ENCODE measurements at regions not wholly inside any gene's neighbourhood (a gene's known extent, or its start where the extent isn't known, plus 50 kb on each side); places are given as distances from the start of the nearest gene placed in this dataset.
"Not testable (repeated sequence)": the region's sequence is repeated elsewhere in the genome, so short reads cannot be mapped to it uniquely, and the experiment has no call there.

GRCh38 chr14:83975841-83976770, 1553.8 kb upstream of the FLRT2 start:
- Histone ChIP-seq H3K4me3 (ENCODE audit: low read depth, low read length) (no peak overlapping the region), H3K36me3 (ENCODE audit: control insufficient read depth, insufficient read depth, low read length) (no peaks in the 10 kb centered on the region), H3K27me3 (ENCODE audit: control insufficient read depth, insufficient read depth, low read length) (no peaks in the 10 kb centered on the region)
- DNase-seq (ENCODE audit: low read depth) = no peak
- TF ChIP-seq, protein P1, sequence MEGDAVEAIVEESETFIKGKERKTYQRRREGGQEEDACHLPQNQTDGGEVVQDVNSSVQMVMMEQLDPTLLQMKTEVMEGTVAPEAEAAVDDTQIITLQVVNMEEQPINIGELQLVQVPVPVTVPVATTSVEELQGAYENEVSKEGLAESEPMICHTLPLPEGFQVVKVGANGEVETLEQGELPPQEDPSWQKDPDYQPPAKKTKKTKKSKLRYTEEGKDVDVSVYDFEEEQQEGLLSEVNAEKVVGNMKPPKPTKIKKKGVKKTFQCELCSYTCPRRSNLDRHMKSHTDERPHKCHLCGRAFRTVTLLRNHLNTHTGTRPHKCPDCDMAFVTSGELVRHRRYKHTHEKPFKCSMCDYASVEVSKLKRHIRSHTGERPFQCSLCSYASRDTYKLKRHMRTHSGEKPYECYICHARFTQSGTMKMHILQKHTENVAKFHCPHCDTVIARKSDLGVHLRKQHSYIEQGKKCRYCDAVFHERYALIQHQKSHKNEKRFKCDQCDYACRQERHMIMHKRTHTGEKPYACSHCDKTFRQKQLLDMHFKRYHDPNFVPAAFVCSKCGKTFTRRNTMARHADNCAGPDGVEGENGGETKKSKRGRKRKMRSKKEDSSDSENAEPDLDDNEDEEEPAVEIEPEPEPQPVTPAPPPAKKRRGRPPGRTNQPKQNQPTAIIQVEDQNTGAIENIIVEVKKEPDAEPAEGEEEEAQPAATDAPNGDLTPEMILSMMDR (IDR thresholded peaks at IDR 0.05; ENCODE audit: insufficient read depth, low read length, poor library complexity, severe bottlenecking) = no peak

DNA sequence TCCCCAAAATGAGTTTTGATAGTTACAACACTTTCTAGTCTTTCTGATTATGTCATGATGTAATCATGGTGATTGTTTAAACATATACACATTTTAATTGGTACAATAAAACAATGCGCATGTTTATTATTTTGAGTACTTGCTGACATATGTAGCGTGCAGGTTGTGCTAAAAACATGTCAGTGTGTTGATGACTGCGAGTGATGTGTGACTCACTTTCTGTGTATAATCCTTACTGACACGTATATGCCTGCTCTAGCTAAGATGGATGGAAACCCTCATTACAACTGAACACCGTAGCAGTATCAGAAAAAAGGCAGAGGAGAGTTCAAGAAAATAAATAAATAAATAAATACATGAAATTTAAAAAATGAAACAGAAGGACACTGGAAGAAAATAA, 1552.4 kb upstream of the FLRT2 start:
- Histone ChIP-seq H3K36me3 (ENCODE audit: control insufficient read depth, insufficient read depth, low read length) (no peaks in the 10 kb centered on the region), H3K4me3 (ENCODE audit: low read depth, low read length) (no peak overlapping the region), H3K27me3 (ENCODE audit: control insufficient read depth, insufficient read depth, low read length) (no peaks in the 10 kb centered on the region)
- TF ChIP-seq, protein P1 (IDR thresholded peaks at IDR 0.05; ENCODE audit: insufficient read depth, low read length, poor library complexity, severe bottlenecking) = no peak
- no peak for DNase-seq (ENCODE audit: low read depth)

DNA sequence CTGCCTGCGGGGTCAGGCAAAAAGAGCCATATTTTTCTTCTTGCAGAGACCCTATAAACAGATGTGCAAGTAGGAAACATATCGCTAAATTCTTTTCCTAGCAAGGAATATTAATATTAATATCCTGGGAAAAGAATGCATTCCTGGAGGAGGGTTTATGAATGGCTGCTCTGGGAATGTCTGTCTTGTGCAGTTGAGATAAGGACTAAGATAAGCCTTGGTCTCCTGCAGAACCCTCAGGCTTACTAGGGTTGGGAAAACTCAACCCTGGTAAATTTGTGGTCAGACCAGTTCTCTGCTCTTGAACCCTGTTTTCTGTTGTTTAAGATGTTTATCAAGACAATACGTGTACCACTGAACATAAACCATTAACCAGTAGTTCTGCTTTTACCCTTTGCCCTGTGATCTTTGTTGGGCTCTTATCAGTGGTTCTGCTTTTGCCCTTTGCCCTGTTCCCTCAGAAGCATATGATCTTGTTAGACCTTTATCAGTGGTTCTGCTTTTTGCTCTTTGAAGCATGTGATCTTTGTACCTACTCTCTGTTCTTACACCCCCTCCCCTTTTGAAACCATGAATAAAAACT, 1548.2 kb upstream of the FLRT2 start:
- not testable (repeated sequence) for H3K36me3 ChIP-seq (ENCODE audit: control insufficient read depth, insufficient read depth, low read length); H3K4me3 ChIP-seq (ENCODE audit: low read depth, low read length); DNase-seq (ENCODE audit: low read depth); H3K27me3 ChIP-seq (ENCODE audit: control insufficient read depth, insufficient read depth, low read length)

GRCh38 chr14:83988275-83988674, 1541.7 kb upstream of the FLRT2 start:
- TF ChIP-seq, protein P1 (IDR thresholded peaks at IDR 0.05; ENCODE audit: insufficient read depth, low read length, poor library complexity, severe bottlenecking) = no peak
- Histone ChIP-seq H3K36me3 (ENCODE audit: control insufficient read depth, insufficient read depth, low read length) (no peaks in the 10 kb centered on the region), H3K4me3 (ENCODE audit: low read depth, low read length) (no peak overlapping the region), H3K27me3 (ENCODE audit: control insufficient read depth, insufficient read depth, low read length) (no peaks in the 10 kb centered on the region)
- DNase-seq (ENCODE audit: low read depth) = no peak

GRCh38 chr14:83991666-83992065, 1538.3 kb upstream of the FLRT2 start:
- Histone ChIP-seq H3K36me3 (ENCODE audit: control insufficient read depth, insufficient read depth, low read length) (no peaks in the 10 kb centered on the region), H3K4me3 (ENCODE audit: low read depth, low read length) (no peak overlapping the region), H3K27me3 (ENCODE audit: control insufficient read depth, insufficient read depth, low read length) (no peaks in the 10 kb centered on the region)
- DNase-seq (ENCODE audit: low read depth) = no peak
- TF ChIP-seq, protein P1 (IDR thresholded peaks at IDR 0.05; ENCODE audit: insufficient read depth, low read length, poor library complexity, severe bottlenecking) = no peak

GRCh38 chr14:83992857-83993256, 1537.1 kb upstream of the FLRT2 start:
- no peak for DNase-seq (ENCODE audit: low read depth)
- Histone ChIP-seq H3K36me3 (ENCODE audit: control insufficient read depth, insufficient read depth, low read length) (no peaks in the 10 kb centered on the region), H3K27me3 (ENCODE audit: control insufficient read depth, insufficient read depth, low read length) (no peaks in the 10 kb centered on the region), H3K4me3 (ENCODE audit: low read depth, low read length) (no peak overlapping the region)
- TF ChIP-seq, protein P1 (IDR thresholded peaks at IDR 0.05; ENCODE audit: insufficient read depth, low read length, poor library complexity, severe bottlenecking) = no peak

Data from kidney epithelial cell (primary cell).